HG02678 (cell line): ENCODE measurements at regions not wholly inside any gene's neighbourhood (a gene's known extent, or its start where the extent isn't known, plus 50 kb on each side); places are given as distances from the start of the nearest gene placed in this dataset.
"Not testable (repeated sequence)": the region's sequence is repeated elsewhere in the genome, so short reads cannot be mapped to it uniquely, and the experiment has no call there.

Source experiments
- ATAC-seq: cut with Tn5 transposase; IDR thresholded peaks from one replicate; pipeline ENCODE4 v1.9.1; 2021; ENCODE audit warnings: mild to moderate bottlenecking, moderate library complexity; ENCODE audit not compliant: unreplicated experiment

- no peak for ATAC-seq
Observed at GRCh38 chr4:82248903-82249632, 124.7 kb downstream of the HNRNPD start.

DNA sequence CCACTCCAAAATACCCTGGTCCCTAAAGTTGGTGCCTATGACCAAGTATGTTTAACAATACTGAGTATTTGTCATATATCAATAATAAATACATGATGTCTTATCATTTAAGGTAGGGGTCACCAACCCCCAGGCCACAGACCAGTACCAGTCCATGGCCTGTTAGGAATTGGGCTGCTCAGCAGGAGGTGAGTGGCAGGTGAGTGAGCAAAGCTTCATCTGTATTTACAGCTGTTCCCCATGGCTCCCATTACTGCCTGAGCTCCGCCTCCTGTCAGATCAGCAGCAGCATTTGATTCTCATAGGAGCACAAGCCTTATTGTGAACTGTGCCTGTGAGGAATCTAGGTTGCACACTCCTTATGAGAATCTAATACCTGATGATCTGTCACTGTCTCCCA, 126.2 kb downstream of the HNRNPD start:
- no peak for ATAC-seq

GRCh38 chr4:82247171-82247570, 126.6 kb downstream of the HNRNPD start:
- no peak for ATAC-seq

DNA sequence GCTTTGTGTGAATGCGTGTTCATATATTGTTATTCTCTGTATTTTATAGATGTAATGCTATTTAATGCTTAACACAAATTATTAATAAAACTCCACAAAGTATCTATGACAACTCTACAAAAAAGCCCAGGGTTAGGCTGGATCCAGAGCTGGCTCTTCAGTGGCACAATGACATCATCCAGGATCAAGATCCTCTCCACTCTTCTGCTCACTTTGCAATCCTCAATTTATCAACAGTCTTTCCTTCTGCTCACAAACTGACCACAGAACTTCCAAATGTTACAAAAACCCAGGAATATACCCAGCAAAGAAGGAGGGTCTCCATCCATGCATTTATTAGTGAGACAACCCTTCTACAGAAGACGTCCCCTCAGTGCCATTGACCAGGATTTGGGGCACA, 132.3 kb downstream of the HNRNPD start:
- no peak for ATAC-seq

GRCh38 chr4:82240410-82240809, 133.4 kb downstream of the HNRNPD start:
- ATAC-seq, result no peak

- not testable (repeated sequence) for ATAC-seq
Observed at GRCh38 chr4:82237142-82237541, 136.6 kb downstream of the HNRNPD start.

GRCh38 chr4:82235346-82235745, 138.4 kb downstream of the HNRNPD start:
- ATAC-seq, result no peak

GRCh38 chr4:82232891-82233290, 140.9 kb downstream of the HNRNPD start:
- ATAC-seq, result no peak

DNA sequence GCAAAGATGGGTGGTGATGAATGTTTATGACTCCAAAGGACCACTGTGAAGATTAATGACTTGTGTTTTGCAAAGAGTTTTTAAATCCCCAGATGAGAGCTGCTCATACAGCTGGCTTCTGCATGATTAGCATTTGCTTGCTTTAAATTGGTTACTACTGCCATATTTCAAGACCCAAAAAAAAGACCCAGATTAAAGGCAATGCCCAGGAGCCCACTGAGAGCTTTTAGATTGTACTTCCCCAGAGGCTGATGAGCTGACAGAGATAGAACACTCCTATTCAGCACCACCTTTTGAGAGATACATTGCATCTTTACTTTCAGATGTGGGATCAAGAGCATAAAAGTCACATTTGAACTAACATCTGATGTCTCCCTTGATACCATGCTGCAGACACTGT, 142.0 kb downstream of the HNRNPD start:
- no peak for ATAC-seq

- no peak for ATAC-seq
Observed at GRCh38 chr4:82230306-82230705, 143.5 kb downstream of the HNRNPD start.

- ATAC-seq, result no peak
Observed at GRCh38 chr4:82225030-82225429, 148.8 kb downstream of the HNRNPD start.

DNA sequence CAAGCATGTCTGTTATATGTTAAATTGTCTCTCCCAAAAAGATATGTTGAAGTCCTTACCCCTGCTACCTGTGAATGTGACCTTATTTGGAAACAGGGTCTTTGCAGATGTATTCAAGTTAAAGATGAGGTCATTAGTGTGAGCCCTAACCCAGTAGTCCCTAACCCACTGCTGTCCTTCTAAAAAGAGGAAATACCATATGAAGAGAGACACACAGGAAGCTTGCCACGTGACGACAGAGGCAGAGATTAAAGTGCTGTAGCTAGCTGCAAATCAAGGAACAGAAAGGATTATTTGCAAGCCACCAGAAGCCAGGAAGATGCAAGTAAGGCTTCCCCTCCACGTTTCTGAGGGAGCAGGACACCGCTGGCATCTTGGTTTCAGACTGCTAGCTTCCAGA, 150.1 kb downstream of the HNRNPD start:
- no peak for ATAC-seq

DNA sequence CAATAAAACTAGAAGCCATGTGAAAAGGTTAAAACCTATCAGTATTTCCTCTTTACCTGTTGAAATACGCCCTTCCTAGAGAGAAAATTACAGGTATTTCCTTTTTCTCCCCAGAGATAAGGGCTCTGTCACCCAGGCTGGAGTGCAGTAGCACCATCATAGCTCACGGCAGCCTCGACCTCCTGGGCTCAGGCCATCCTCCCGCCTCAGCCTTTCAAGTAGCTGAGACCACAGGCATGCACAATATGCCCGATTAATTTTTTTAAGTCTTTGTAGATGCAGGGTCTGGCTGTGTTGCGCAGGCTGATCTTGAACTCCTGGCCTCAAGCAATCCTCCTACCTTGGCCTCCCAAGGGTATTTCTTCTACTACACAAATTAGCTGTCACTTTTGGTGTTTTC, 154.4 kb downstream of the HNRNPD start:
- ATAC-seq, result no peak

- ATAC-seq, result no peak
Observed at GRCh38 chr4:82217986-82218715, 155.6 kb downstream of the HNRNPD start.

- ATAC-seq, result no peak
Observed at GRCh38 chr4:82216219-82216618, 157.6 kb downstream of the HNRNPD start.

DNA sequence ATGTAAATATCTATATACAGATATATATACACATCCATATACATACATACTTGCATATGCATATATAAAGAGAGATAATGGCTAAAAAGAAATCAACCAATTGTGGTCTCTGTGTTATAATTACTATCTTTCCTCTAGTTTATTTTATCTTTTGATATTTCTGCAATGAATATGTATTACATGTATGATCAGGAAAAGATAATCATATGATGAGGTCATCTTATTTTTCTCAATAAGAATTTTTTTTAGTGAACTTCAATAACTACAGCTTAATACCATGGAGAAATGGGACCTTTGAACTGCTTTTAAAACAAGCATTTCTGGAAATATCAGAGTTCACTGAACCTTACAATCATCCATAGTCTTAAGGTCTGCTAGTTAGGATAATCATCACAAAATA, 158.0 kb downstream of the HNRNPD start:
- no peak for ATAC-seq

DNA sequence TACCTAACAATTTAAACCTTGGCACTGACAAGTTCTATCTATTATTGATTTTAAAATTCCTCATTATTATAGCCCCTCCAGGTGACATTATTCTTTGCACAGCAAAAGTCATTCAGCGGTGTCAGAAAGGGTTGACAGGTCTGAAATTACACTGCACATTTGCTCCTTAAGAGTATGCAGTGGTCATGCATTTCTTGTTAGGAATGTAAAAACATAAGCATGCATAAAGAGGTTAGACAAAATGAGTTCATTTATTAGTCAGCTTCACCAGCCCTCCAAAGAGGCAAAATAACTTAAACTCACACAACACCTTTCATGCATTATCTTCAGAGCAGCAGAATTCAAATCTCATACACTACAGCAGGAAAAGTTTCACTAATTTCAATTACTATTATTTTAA, 158.8 kb downstream of the HNRNPD start:
- ATAC-seq, result no peak

DNA sequence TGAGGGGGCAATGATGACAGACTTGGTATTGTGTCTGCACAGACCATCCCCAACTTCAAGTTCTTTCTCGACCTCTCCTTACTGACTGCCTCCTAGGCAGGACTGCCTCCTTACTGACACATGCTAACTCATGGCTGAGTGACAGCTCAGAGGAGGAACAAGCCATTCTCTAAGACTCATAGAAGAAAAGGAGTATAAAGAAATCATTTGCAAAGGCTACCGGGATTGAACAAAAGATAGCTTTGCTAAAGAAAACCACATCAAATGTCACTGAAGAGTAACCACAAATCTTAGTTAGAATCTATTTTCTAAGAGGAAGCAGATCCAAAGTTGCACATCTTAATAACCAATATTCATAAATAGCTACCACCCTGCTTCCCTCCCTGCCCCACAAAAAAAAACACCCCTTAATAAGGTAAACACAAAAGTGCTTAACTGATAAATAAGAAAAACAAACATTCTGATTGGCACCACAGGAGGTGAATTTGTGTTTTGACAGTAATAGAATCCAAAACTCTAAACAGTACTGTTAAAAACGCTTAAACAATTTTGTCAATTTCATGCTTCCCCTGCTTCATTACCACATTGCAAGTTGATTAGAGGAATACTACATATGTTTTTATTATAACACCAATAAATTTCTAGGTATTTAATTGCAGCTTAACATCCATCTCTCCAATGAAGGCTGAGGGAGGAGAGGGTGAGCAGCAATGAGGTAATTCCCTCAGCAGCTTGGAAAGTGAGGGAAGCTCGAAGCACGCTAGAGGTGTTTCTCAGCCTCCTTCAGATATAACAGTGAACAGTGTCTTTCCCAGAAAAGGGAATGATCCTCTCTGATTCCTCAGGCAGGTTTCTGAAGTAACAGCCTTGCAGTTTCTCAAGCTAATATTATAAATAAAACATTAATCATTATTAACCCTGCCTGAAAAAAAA, 160.0 kb downstream of the HNRNPD start:
- no peak for ATAC-seq

- ATAC-seq, result no peak
Observed at GRCh38 chr4:82201805-82202641, 171.8 kb downstream of the HNRNPD start.

DNA sequence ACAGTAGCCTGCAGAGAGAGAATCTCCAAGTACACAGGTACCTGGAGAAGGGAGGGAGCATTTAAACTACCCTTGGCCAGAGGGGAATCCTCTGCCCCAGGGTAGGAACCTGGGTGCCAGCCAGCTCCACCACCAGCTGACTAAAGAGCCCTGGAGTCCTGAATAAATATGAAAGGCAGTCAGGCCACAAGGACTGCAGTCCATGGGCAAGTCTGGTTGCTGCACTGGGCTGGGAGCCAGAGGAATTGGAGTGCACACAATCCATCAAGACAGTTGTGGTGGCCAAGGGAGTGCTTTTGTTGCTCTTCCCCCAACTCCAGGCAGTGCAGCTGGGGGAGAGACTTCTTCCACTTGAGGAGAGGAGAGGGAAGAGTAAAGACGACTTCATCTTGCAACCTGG, 172.5 kb downstream of the HNRNPD start:
- no peak for ATAC-seq

DNA sequence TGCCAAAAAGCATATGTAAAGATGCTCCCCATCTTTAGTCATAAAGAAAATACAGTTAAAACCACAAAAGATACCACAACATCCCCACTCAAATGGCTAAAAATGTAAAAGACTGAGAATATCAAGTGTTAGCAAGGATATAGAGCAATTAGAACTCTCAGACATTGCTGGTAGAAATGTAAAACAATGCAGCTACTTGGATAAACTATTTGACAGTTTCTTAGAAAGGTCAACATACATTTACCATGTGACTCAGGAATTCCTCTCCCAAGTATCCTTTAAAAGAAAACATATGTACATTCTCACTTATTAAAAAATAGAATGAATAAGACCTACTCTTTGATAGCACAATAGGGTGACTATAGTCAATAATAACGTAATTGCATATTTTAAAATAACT, 173.7 kb downstream of the HNRNPD start:
- ATAC-seq, result no peak
